Stimulated activated CD8-positive, alpha-beta memory T cell treated with anti-CD3 and anti-CD28 coated beads, Interleukin-4, amount 100 ng/mL, for 24 hours (primary cell): ENCODE measurements at regions not wholly inside any gene's neighbourhood (a gene's known extent, or its start where the extent isn't known, plus 50 kb on each side); places are given as distances from the start of the nearest gene placed in this dataset.

Source experiments
- DNase-seq: peaks from one replicate; pipeline ENCODE4 v3.0.0-alpha.2; 2020; ENCODE audit warnings: low read depth

GRCh38 chr10:62453274-62453673 is 79.1 kb downstream of the ZNF365 start:
- DNase-seq, result no peak

- no peak for DNase-seq
Observed at GRCh38 chr10:62454687-62455397, 80.7 kb downstream of the ZNF365 start.

- no peak for DNase-seq
Observed at GRCh38 chr10:62456611-62457101, 82.5 kb downstream of the ZNF365 start.

GRCh38 chr10:62457196-62457595 is 83.0 kb downstream of the ZNF365 start:
- DNase-seq, result no peak

- no peak for DNase-seq
Observed at GRCh38 chr10:62457598-62457997, 83.4 kb downstream of the ZNF365 start.

GRCh38 chr10:62459072-62459471 is 84.9 kb downstream of the ZNF365 start:
- no peak for DNase-seq

- DNase-seq, result no peak
Observed at GRCh38 chr10:62459500-62459899, 85.3 kb downstream of the ZNF365 start.

- DNase-seq, result no peak
Observed at GRCh38 chr10:62460393-62460792, 86.2 kb downstream of the ZNF365 start.

GRCh38 chr10:62461120-62461519 is 87.0 kb downstream of the ZNF365 start:
- DNase-seq, result no peak

- DNase-seq, result no peak
Observed at GRCh38 chr10:62462461-62462860, 88.3 kb downstream of the ZNF365 start.

- DNase-seq, result no peak
Observed at GRCh38 chr10:62463364-62463763, 89.2 kb downstream of the ZNF365 start.

- no peak for DNase-seq
Observed at GRCh38 chr10:62464308-62464707, 90.1 kb downstream of the ZNF365 start.

- no peak for DNase-seq
Observed at GRCh38 chr10:62466590-62466989, 92.4 kb downstream of the ZNF365 start.

GRCh38 chr10:62467527-62467926 is 93.4 kb downstream of the ZNF365 start:
- no peak for DNase-seq

GRCh38 chr10:62471711-62472110 is 97.5 kb downstream of the ZNF365 start:
- no peak for DNase-seq

GRCh38 chr10:62473241-62473640 is 99.1 kb downstream of the ZNF365 start:
- no peak for DNase-seq

- no peak for DNase-seq
Observed at GRCh38 chr10:62475551-62475950, 101.4 kb downstream of the ZNF365 start.

GRCh38 chr10:62479523-62479922 is 105.4 kb downstream of the ZNF365 start:
- DNase-seq, result no peak

- no peak for DNase-seq
Observed at GRCh38 chr10:62480196-62480595, 106.0 kb downstream of the ZNF365 start.

- DNase-seq, result no peak
Observed at GRCh38 chr10:62482581-62482980, 108.4 kb downstream of the ZNF365 start.

- no peak for DNase-seq
Observed at GRCh38 chr10:62491597-62491996, 117.4 kb downstream of the ZNF365 start.

- DNase-seq, result no peak
Observed at GRCh38 chr10:62492012-62492869, 118.1 kb downstream of the ZNF365 start.

GRCh38 chr10:62492870-62493180 is 118.7 kb downstream of the ZNF365 start:
- no peak for DNase-seq
